K562 (cell line): ENCODE measurements at regions not wholly inside any gene's neighbourhood (a gene's known extent, or its start where the extent isn't known, plus 50 kb on each side); places are given as distances from the start of the nearest gene placed in this dataset.

ENCODE experiments used
- CTCF ChIP-seq, 3 experiments: IDR thresholded peaks in 2 of 3; conservative IDR thresholded peaks in 1 of 3; 2 replicates each; pipeline ENCODE4 v1.5.1; 2011 to 2012; ENCODE audit warnings: low read length in 3 of 3, mild to moderate bottlenecking in 3 of 3, control low read depth in 2 of 3, improper control_type of control experiment in 1 of 3, inconsistent platforms in 1 of 3, low read depth in 1 of 3, mixed read lengths in 1 of 3, moderate library complexity in 1 of 3; ENCODE audit not compliant: insufficient read depth in 2 of 3
- MTA2 ChIP-seq: fragments of 450-650 bp; IDR thresholded peaks from 2 replicates; pipeline ENCODE4 v1.6.1; 2016; ENCODE audit warnings: low read depth
- MTA3 ChIP-seq: fragments of 450-650 bp; formaldehyde crosslinking; IDR thresholded peaks from 2 replicates; pipeline ENCODE4 v1.6.1; 2017; ENCODE audit warnings: mild to moderate bottlenecking, borderline replicate concordance
- MXI1 ChIP-seq: IDR thresholded peaks from 2 replicates; pipeline ENCODE4 v1.6.1; 2011; ENCODE audit warnings: low read depth, mild to moderate bottlenecking, improper control_type of control experiment, low read length
- NEUROD1 ChIP-seq: fragments of 150-350 bp; IDR thresholded peaks from 2 replicates; pipeline ENCODE4 v1.6.1; 2014; ENCODE audit warnings: borderline replicate concordance, low read length, low read depth; ENCODE audit not compliant: partially characterized antibody
- PCBP1 ChIP-seq: fragments of 200-400 bp; formaldehyde crosslinking; IDR thresholded peaks from 2 replicates; pipeline ENCODE4 v1.6.1; 2018; ENCODE audit warnings: mild to moderate bottlenecking, low read depth, low read length; ENCODE audit not compliant: poor library complexity, severe bottlenecking
- RBFOX2 ChIP-seq: fragments of 200-400 bp; formaldehyde crosslinking; IDR thresholded peaks from 2 replicates; pipeline ENCODE4 v1.6.1; 2017; ENCODE audit warnings: low read depth, mild to moderate bottlenecking, low read length, moderate library complexity
- SMC3 ChIP-seq: conservative IDR thresholded peaks from 2 replicates; pipeline ENCODE4 v1.6.1; 2011; ENCODE audit warnings: low read depth, low read length, improper control_type of control experiment; ENCODE audit not compliant: insufficient read depth
- SP1 ChIP-seq: sonication (generic); formaldehyde crosslinking; IDR thresholded peaks from 2 replicates; pipeline ENCODE4 v1.8.1; 2022; ENCODE audit warnings: mild to moderate bottlenecking, missing genetic modification reagents
- ZBTB1 ChIP-seq: sonication (generic); formaldehyde crosslinking; IDR thresholded peaks from 2 replicates; pipeline ENCODE4 v1.8.1; 2023; ENCODE audit warnings: missing genetic modification reagents, low read depth, mild to moderate bottlenecking, borderline replicate concordance
- ZBTB7A ChIP-seq: IDR thresholded peaks from 2 replicates; pipeline ENCODE4 v1.6.1; 2011; ENCODE audit warnings: low read depth, mild to moderate bottlenecking, low read length, moderate library complexity, borderline replicate concordance; ENCODE audit not compliant: control insufficient read depth
- ZNF384 ChIP-seq: IDR thresholded peaks from 2 replicates; pipeline ENCODE4 v1.6.1; 2012; ENCODE audit warnings: low read depth, low read length, improper control_type of control experiment
- TF ChIP-seq, protein P1 (sequence below): fragments of 250-450 bp; sonication (Bioruptor Pico); IDR thresholded peaks from 2 replicates; pipeline ENCODE4 v1.4.0; 2020; ENCODE audit warnings: mild to moderate bottlenecking, moderate library complexity, borderline replicate concordance

GRCh38 chr5:29170599-29170998 lies 2022.9 kb upstream of the CDH6 start:
- TF ChIP-seq RBFOX2 (no peak), ZNF384 (no peak), MTA2 (no peak), MXI1 (no peak), CTCF (IDR thresholded peaks at IDR 0.05 in 2 of 3, conservative IDR thresholded peaks at IDR 0.05 in 1 of 3; ENCODE audit: insufficient read depth in 2 of 3, low read depth in 1 of 3, low read length in 3 of 3) (no peak), MTA3 (no peak), NEUROD1 (no peak), ZBTB7A (no peak), SMC3 (no peak), SP1 (CRISPR knock-in tag) (no peak), PCBP1 (no peak), ZBTB1 (no peak)
- TF ChIP-seq, protein P1, sequence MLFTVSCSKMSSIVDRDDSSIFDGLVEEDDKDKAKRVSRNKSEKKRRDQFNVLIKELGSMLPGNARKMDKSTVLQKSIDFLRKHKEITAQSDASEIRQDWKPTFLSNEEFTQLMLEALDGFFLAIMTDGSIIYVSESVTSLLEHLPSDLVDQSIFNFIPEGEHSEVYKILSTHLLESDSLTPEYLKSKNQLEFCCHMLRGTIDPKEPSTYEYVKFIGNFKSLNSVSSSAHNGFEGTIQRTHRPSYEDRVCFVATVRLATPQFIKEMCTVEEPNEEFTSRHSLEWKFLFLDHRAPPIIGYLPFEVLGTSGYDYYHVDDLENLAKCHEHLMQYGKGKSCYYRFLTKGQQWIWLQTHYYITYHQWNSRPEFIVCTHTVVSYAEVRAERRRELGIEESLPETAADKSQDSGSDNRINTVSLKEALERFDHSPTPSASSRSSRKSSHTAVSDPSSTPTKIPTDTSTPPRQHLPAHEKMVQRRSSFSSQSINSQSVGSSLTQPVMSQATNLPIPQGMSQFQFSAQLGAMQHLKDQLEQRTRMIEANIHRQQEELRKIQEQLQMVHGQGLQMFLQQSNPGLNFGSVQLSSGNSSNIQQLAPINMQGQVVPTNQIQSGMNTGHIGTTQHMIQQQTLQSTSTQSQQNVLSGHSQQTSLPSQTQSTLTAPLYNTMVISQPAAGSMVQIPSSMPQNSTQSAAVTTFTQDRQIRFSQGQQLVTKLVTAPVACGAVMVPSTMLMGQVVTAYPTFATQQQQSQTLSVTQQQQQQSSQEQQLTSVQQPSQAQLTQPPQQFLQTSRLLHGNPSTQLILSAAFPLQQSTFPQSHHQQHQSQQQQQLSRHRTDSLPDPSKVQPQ: no peak
